ENCODE measurements at regions not wholly inside any gene's neighbourhood (a gene's known extent, or its start where the extent isn't known, plus 50 kb on each side); places are given as distances from the start of the nearest gene placed in this dataset.

DNA sequence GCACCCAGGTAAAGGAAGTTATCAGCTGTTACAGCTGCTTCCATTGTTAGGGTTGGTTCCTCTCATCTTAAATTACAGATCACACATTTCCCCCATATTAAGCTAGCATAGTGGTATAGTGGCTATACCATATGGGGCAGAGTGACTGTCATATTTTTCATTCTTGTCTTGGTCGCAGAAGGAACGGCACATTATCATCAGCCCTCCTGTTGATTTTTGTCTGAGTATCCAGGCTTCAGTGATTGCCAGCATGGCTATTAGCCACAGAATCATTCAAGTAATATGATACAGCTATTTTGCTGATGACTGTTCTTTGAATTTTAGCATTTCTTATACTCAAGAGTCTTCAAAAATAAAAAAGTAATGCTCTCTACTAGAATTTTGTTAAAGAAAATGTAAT is 240.9 kb downstream of the LIG4 start:
- H3K4me3 ChIP-seq (ENCODE audit: low read length, poor library complexity, severe bottlenecking), result no peak overlapping the region
- no peaks in the 10 kb centered on the region for H3K27me3 ChIP-seq (ENCODE audit: insufficient read depth, low read length, poor library complexity, severe bottlenecking)
- H2AFZ ChIP-seq (ENCODE audit: low read length), result no peak overlapping the region
- no peaks in the 10 kb centered on the region for H3K9me3 ChIP-seq (ENCODE audit: insufficient read depth, low read depth, low read length)
- no peaks in the 10 kb centered on the region for H3K4me1 ChIP-seq (ENCODE audit: insufficient read depth, low read length, poor library complexity, severe bottlenecking)
- H3K36me3 ChIP-seq (ENCODE audit: insufficient read depth, low read length), result no peaks in the 10 kb centered on the region
- no peaks in the 10 kb centered on the region for H3K9me2 ChIP-seq (replicated peaks; ENCODE audit: low read depth, low read length)
- H4K20me1 ChIP-seq (ENCODE audit: insufficient read depth, low read length, poor library complexity, severe bottlenecking), result no peaks in the 10 kb centered on the region
- H3F3A ChIP-seq (ENCODE audit: low read depth), result no peaks in the 10 kb centered on the region
- no peak overlapping the region for H3K9ac ChIP-seq (ENCODE audit: low read depth, low read length, poor library complexity, severe bottlenecking)
- H3K79me2 ChIP-seq (ENCODE audit: insufficient read depth, low read length), result no peaks in the 10 kb centered on the region
- no peak overlapping the region for H3K4me2 ChIP-seq (ENCODE audit: low read depth, low read length, poor library complexity, severe bottlenecking)
- TF ChIP-seq, protein P1, sequence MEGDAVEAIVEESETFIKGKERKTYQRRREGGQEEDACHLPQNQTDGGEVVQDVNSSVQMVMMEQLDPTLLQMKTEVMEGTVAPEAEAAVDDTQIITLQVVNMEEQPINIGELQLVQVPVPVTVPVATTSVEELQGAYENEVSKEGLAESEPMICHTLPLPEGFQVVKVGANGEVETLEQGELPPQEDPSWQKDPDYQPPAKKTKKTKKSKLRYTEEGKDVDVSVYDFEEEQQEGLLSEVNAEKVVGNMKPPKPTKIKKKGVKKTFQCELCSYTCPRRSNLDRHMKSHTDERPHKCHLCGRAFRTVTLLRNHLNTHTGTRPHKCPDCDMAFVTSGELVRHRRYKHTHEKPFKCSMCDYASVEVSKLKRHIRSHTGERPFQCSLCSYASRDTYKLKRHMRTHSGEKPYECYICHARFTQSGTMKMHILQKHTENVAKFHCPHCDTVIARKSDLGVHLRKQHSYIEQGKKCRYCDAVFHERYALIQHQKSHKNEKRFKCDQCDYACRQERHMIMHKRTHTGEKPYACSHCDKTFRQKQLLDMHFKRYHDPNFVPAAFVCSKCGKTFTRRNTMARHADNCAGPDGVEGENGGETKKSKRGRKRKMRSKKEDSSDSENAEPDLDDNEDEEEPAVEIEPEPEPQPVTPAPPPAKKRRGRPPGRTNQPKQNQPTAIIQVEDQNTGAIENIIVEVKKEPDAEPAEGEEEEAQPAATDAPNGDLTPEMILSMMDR (conservative IDR thresholded peaks at IDR 0.05; ENCODE audit: low read length), result no peak
- TF ChIP-seq EZH2phosphoT487 (IDR thresholded peaks at IDR 0.05; ENCODE audit: borderline replicate concordance), result no peak

DNA sequence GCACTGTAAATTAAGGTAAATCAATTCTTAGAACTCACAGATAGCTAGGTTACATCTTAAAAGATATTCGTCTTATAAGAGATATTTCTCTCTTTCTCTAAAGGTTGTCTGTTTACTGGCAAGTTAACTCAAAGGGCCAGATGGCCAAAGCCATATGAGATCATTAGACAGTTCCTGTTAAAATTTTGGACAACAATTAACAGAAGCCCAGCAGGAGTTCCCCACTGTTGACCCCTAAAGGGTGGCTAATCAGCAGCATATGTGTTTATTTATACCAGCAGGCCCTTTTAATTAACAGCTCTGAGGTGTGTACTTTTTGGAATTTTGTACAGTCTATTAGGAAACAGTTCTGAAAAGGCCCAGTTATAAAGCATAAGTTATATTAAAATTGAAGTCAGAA is 245.8 kb downstream of the LIG4 start:
- H2AFZ ChIP-seq (ENCODE audit: low read length), result no peak overlapping the region
- H4K20me1 ChIP-seq (ENCODE audit: insufficient read depth, low read length, poor library complexity, severe bottlenecking), result no peaks in the 10 kb centered on the region
- H3K9ac ChIP-seq (ENCODE audit: low read depth, low read length, poor library complexity, severe bottlenecking), result no peak overlapping the region
- H3K79me2 ChIP-seq (ENCODE audit: insufficient read depth, low read length), result no peaks in the 10 kb centered on the region
- TF ChIP-seq, protein P1 (conservative IDR thresholded peaks at IDR 0.05; ENCODE audit: low read length), result no peak
- no peak for TF ChIP-seq EZH2phosphoT487 (IDR thresholded peaks at IDR 0.05; ENCODE audit: borderline replicate concordance)
- H3K9me2 ChIP-seq (replicated peaks; ENCODE audit: low read depth, low read length), result no peaks in the 10 kb centered on the region
- H3K27me3 ChIP-seq (ENCODE audit: insufficient read depth, low read length, poor library complexity, severe bottlenecking), result no peaks in the 10 kb centered on the region
- H3K4me1 ChIP-seq (ENCODE audit: insufficient read depth, low read length, poor library complexity, severe bottlenecking), result no peaks in the 10 kb centered on the region
- H3K4me2 ChIP-seq (ENCODE audit: low read depth, low read length, poor library complexity, severe bottlenecking), result no peak overlapping the region
- no peaks in the 10 kb centered on the region for H3K36me3 ChIP-seq (ENCODE audit: insufficient read depth, low read length)
- H3K9me3 ChIP-seq (ENCODE audit: insufficient read depth, low read depth, low read length), result no peaks in the 10 kb centered on the region
- no peaks in the 10 kb centered on the region for H3F3A ChIP-seq (ENCODE audit: low read depth)
- H3K4me3 ChIP-seq (ENCODE audit: low read length, poor library complexity, severe bottlenecking), result no peak overlapping the region

DNA sequence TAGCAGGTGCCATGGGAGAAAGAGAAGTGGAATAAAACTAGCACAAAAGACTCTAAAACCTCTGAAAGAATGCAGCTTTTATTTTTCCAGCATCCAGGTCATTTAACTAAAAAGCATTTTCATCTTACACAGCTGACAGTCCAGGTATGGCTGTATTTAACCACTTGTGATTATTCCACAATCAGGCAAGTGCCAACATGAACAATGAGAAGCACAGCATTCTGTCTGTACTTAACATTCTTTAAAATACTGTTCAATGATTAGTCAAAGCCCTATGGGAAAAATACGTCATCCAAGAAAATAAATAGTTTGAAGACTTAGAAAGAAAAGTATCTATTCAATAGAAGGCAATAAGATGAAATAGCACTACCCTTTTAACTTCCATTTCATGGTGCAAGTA is 246.9 kb downstream of the LIG4 start:
- Histone ChIP-seq H3K27me3 (ENCODE audit: insufficient read depth, low read length, poor library complexity, severe bottlenecking) (no peaks in the 10 kb centered on the region), H3K9me3 (ENCODE audit: insufficient read depth, low read depth, low read length) (no peaks in the 10 kb centered on the region), H3K9me2 (replicated peaks; ENCODE audit: low read depth, low read length) (no peaks in the 10 kb centered on the region), H3K4me1 (ENCODE audit: insufficient read depth, low read length, poor library complexity, severe bottlenecking) (no peaks in the 10 kb centered on the region), H3K9ac (ENCODE audit: low read depth, low read length, poor library complexity, severe bottlenecking) (no peak overlapping the region), H3K36me3 (ENCODE audit: insufficient read depth, low read length) (no peaks in the 10 kb centered on the region), H3F3A (ENCODE audit: low read depth) (no peaks in the 10 kb centered on the region), H4K20me1 (ENCODE audit: insufficient read depth, low read length, poor library complexity, severe bottlenecking) (no peaks in the 10 kb centered on the region), H3K4me3 (ENCODE audit: low read length, poor library complexity, severe bottlenecking) (no peak overlapping the region), H3K79me2 (ENCODE audit: insufficient read depth, low read length) (no peaks in the 10 kb centered on the region), H2AFZ (ENCODE audit: low read length) (no peak overlapping the region), H3K4me2 (ENCODE audit: low read depth, low read length, poor library complexity, severe bottlenecking) (no peak overlapping the region)
- TF ChIP-seq EZH2phosphoT487 (IDR thresholded peaks at IDR 0.05; ENCODE audit: borderline replicate concordance), result no peak
- TF ChIP-seq, protein P1 (conservative IDR thresholded peaks at IDR 0.05; ENCODE audit: low read length), result no peak
